T-helper 1 cell treated with Interleukin-12 subunit alpha and Interleukin-12 subunit beta and Interleukin-4 antibody, amounts not matched to agents 30 ng/mL and 1 ng/mL, for 36 hours (primary cell): ENCODE measurements at regions not wholly inside any gene's neighbourhood (a gene's known extent, or its start where the extent isn't known, plus 50 kb on each side); places are given as distances from the start of the nearest gene placed in this dataset.

Experiments used
- intact Hi-C: fragments of 100-400 bp; cut with micrococcal nuclease; formaldehyde crosslinking; loops from one replicate; pipeline ENCODE4 v1.15.1; 2024

GRCh38 chr9:6703898-6704639, 53.7 kb upstream of the KDM4C start:
- intact Hi-C loops, result loop anchor here (1.0 to 5.0 kb wide), 6 partner anchors 12 to 689 kb away; partner anchors contain the start of genes KDM4C, RANBP6 and UHRF2

- intact Hi-C loops, result loop anchor here (5.0 kb wide), 1 partner anchor 635 kb away; no protein-coding TSS in a partner anchor
These were observed 55.1 kb upstream of the KDM4C start for GRCh38 chr9:6702707-6703106.

GRCh38 chr9:6696178-6696577, 50.6 kb upstream of the GLDC start:
- intact Hi-C loops, result no loop called here

- intact Hi-C loops, result no loop called here
These were observed 49.7 kb upstream of the GLDC start for GRCh38 chr9:6695121-6695814.
